Stimulated activated CD4-positive, alpha-beta T cell treated with anti-CD3 and anti-CD28 coated beads, TNF-alpha, amount 100 ng/mL, for 4 hours (primary cell): ENCODE measurements at regions not wholly inside any gene's neighbourhood (a gene's known extent, or its start where the extent isn't known, plus 50 kb on each side); places are given as distances from the start of the nearest gene placed in this dataset.

Source experiments
- DNase-seq, 3 experiments: peaks; one replicate each; pipeline ENCODE4 v3.0.0-alpha.2; 2020; ENCODE audit warnings: low read depth in 3 of 3

DNA sequence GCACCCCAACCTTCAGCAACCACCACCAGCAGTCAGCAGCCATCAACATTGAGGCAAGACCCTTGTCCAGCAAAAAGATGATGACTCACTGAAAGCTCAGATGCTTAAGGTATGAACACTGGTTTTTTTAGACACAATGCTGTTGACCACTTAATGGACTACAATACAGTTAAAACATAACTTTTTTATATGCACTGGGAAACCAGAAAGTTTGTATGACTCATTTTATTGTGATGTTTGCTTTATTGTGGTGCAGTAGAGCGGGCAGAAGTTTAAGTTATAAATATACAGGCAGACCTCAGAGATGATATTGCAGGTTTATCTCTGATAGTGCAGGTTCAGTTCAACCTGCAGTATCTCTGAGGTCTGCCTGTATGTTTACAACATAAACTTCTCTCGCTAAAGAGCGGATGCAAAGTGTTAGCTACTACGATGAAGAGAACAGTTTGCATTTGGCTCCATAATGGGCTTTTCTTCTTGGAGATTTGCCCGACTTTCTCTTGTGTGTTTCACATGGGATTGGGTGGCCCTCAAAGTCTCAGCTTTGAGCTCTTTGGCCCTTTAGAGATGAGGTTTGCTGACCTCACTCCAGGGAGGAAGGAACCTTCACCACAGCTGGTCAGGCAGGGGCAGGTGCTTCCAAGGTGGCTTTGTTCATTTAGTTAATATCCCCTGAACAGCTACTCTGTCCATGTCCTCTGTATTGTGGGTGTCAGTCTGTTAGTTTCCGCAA, 84.4 kb upstream of the SHH start:
- DNase-seq: no peak

DNA sequence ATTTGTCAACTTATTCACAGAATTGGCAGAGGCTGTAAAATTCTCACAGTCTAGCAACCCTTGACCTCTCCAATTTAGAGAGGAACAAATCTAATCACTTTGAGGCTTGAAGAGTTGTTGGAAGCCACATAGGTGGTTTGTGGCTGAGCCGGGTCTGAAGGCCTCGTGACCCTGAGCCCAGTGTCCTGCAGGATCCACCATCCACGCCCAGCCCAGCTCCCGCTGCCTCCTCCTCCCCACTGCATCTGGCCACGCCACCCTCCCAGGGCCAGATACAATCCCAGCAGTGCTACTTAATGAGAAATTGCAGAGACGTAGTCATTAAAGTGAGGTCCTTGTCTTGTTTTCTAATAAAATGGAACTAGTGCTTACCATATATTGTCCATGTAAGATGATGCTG, 81.4 kb upstream of the SHH start:
- no peak for DNase-seq

DNA sequence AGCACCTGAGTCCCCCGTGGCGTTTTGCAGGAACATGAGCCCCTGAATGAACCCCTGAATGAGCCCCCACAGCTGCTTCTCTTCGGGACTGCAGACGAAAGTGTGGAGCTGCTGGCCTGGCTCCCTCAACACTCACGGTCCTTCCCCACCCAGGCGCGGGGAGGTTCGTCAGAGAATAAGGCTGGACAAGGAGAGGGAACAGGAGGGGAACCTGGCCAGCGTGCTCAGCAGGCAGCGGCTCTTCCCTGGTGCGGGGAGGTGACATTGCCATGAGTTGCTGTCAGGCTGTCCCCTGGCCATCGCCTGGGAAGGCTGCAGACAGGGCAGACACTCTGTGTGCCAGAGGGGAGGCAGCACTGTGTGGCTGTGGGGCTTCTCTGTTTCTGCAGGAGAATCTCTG, 80.9 kb upstream of the SHH start:
- DNase-seq: no peak

DNA sequence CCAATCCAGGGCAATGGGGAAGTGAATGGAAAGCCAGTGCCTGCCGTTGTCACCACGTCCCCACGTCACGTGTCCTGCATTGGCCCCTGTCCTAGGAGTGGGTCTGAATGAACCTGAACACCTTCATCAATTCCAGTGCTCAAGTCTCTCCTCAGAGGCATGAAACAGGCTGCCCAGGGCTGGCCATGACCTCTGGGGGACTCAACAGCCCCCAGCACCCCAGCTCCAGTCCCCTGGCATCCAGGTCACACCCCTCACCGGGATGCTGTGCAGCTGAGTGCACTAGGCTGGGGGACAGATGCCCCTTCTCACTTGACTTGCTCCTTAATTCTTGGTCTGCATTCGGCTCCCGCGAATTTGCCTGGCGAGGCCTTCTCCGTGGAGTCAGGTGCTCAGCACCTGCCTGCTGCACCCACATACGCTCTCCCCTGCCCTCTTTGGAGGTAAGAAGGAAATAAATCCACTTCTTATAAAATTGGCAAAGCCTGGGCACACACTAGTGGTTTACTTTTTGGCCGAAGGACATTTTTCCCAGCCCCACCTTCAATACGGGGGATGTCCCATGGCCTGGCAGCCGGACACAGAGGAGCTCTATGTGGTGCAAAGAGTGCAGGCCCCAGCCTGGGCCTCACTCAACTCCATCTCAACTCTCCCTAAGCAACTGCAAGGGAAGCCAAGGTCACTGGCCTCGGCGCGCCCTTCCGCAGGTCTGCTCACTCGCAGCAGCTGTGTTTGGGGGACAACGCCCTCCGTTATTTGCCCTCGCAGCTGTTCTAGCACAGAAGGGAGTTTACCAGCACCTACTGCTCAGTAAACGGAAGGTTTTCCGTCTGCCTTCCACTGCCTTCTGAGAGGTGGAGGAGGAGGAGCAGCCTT, 77.6 kb upstream of the SHH start:
- DNase-seq: no peak

DNA sequence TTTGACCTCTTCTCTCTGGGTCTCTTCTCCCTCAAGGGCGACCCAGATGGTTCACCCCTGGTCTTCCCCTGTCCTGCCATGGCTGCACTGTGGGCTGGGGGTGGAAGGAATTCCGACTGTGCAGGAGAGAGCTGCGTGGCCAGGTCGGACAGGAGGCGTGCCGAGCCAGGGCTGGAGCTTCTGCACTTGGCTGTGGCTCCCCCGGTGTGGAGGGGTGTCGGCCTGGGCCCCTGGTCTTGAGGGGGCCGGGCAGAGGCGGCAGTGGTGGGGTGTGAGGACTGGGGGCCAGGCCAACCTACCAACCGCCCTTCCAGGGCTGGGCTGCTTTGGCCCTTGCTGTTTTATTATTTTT, 74.9 kb upstream of the SHH start:
- DNase-seq: no peak

DNA sequence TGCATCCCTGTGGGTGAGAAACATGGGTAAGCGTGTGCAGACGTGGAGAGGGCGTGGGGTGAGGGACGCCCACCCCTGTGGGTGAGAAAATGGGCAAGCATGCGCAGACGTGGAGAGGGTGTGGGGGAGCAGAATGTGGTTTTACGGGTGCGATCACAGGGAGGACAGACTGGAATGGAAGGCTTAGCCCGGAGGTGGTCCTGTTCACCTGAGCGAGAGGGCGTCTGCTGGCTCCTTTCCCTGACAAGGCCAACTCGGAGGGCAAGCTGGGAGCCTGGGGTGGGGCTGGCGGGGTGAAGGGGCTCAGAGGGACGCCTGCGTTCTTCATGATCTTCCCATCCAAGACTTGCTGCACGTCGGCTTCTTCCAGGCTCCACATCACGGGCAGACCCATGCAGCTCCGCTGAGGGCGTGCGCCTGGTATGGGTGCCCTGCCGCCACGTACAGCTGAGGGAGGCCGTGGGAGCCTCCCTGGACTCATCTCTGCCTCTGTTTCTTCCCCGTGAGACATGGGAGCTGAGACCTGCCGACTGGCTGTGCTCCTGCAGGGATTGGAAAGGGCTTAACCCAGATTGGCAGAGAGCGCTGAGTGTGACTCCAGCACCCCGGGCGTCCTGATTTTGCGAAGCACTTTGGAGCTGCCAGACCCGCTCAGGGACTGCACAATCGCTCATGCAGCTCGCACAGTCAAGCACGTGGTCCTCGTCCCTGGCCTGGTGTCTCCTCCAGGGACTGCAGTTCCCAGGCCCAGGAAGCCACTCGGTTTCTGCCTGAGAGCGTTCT, 74.3 kb upstream of the SHH start:
- DNase-seq: no peak

DNA sequence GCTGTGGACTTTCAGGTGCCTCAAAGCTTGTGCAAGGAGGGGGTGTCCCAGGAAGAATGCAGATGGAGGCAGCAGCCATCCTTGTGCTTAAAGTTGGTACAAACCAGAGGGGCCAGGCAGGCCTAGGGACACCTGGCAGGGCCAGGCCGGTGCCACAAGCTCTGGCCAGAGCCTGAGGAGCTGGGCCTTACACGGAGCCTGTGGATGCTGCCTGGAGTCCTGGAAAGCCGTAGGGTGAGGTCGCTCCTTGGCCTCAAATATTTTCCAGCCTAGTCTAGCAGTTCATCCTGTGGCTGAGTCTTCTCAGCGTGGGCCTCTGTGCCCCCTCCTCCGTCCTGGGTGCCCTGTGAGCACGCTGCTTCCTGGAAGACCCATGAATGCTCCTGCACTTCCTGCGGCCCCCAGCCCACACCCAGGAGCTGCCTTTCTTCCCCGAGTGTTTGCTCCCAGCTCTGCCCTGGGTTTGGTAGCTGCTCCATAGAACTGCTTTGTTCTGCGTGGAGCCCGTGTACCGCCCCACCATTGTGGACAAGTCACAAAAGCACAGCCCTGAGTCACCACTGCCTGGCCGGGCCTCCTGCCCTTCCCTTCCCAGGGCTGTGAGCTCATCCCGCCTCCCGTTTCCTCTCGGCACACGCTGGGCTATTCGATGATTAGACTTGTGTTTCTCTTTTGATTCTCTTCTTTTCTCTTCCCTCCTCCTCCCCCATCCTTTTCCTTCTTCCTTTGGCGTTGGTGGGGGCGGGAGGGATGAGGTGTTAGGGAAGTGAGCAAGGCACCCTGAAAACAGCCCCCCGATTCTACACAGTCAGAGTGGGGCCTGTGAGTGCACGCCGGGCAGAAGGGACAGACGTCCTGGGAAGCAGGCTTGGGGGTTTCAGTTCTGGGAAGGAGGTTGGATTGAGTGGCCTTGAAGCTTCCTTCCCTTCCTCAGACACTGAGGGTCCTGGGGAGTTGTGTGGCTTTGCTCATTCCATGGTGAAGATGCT, 73.2 kb upstream of the SHH start:
- DNase-seq: no peak

DNA sequence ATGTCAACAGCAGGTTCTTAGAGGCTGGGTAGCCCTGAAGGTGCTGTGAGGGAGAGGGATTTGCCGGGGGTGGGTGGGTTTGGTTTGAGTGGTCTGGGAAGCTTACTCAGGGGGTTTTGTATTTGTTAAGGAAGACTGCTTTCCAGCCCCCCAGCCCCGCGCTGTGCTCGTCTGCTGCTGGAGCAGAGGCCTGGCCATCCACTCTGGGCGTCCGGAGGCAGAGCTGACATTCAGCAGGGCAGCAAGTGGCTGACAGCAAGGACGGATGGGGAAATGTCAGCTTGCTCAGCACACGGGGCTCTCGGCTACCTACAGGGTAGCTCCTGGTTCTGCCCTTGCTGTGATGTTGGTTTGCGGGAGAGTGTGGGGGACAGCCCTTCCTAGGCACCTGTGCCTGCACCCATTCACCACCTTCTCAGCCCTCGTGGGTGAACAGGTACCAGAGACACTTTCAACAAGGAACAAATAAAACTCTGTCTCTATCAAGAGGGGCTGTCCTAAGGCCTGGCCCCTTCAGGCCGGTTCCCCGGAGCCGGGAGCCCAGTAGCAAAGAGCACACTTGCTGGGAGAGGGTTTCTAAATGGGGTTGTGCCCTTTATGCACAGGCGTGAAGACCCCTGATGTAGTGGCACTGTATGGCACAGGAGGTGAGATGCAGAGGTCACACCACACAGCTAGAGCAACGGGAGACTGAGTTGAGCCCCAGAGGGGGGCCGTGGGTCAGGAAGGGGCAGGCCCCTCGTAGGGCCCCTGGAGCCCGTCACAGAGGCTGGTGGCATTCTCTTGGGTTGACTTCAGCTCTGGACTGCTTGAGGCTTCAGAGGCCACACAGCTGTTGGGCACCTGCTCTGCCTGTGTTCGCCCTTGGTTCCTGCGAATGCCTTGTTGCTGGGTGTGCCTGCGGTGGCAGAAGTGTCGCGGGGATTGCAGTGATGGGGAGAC, 72.2 kb upstream of the SHH start:
- no peak for DNase-seq

DNA sequence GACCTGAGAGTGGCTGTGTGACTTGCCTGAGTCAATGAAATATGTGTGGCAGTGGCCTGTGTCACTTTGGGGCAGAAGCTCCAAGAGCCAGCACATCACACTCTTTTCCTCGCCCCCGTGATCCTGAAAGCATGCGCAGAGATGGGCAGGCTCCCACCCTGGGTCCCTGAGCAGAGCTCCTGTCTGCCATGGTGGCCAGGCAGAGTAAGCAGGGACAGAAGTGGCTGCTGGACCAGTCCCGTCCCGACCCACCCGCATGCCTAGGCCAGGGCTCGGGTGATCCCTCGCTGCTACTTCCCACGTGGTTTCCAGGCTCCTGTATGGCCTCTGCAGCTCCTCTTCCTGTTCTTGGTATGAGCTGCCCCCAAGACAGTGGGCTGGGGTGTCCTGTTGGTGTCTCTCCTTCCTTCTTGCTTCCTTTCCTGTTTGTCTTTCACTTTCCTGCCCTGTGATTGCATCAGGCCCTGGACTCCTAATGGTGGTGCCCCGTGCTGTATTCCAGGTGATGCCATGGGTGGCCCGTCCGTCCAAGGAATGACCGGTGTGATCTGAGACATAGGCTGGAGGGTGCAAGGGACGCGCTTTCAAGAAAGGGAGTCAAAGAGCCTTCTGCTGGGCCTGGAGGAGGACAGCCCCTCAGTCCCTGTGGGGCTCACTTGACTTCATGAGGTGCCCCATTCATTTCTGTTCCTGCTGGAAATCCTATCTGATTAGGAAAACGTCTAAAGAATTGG, 71.4 kb upstream of the SHH start:
- DNase-seq: no peak

DNA sequence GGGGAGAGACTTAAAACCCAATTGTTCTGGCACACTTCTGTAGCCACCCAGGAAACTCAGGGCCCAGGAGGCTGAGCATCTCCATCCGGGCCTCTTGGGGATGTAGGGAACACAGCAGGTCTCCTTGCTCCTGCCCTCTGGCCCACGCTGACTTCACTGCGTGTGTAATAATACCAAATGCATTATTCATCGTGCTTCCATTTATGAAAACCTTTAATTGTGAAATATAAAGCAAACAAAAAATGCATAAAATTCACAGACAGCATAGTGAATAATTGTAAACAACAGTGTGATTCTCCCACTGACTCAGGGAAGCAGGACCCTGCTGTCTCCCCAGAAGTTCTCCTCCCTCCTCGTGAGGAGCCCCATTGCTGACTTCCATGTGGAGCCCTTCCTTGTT, 70.3 kb upstream of the SHH start:
- no peak for DNase-seq

DNA sequence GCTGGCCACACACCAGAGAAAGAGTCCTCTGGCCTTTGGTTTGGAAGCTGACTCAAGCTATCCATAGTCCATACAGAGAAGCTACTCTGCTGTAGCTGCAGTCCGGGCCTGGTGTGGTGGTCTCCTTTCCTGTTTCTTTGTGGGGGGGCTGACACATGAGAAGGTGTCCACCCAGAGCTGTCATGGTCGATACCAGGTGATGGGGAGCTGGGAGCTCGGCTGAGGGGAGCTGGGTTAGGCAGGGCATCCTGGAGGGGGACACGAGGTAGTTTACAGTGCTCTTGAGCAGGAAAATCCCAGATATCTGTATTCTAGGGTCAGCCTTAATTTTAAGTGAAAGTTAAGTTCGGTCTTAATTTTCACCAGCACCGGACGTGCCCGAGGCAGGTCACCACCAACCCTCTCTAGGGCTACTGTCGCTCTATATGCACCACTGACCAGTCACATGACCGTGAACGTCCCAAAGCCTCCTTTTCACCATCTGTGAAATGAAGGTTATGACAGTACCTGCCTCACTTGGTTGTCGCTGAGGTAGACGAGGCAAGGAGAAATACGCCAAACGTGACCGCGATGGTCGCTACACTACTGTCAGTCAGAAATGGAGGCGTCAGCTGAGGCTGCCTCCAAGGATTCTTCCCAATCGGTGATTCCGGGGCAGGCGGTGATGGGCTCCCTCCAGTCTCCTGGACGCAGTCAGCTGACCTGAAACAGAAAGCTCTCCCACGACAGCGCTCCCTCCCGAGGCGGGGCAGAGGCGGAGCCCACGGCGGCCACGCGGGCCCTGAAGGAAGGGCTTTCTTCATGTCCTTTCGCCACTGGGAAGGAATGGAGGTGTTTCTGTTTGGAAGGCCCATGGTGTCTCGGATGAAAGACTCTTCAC, 69.4 kb upstream of the SHH start:
- DNase-seq: no peak

DNA sequence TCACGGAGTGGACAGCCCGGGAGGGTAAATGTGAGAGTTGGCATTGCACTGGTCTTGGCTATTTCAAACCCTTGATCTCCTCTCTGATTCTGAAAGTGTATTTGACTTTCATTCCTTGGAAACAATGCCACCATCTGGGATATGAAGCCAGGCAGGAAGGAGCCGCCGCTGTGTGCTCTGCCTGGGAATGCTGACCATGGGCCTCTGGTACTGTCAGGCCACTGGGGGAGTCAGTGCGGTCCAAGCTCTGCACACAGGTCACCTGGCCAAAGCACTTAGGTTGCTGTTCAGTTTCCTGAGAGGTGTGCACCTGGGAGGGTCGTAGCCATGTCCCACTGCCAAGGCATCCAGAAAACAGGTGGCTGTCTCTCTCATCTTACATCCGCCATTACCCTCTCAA, 68.5 kb upstream of the SHH start:
- DNase-seq: no peak

DNA sequence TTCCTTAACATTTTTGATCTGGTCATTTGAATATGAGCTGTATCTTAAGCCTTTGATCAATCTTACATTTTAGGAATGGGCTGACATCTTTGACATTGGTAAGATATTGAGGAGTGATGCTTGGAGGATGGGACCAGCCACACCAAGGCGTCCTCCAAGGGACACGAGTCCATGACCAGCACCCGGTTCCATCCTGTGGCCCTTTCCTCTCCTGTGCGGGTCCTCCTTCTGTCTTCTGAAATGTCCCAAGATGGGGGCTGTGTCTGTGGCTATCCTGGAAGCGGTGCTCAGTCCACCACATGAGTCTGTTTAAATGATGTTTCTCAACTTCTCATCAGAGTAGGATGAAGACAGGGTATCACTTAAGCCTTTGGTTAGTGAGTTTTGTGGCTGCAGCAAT, 67.3 kb upstream of the SHH start:
- DNase-seq: no peak

DNA sequence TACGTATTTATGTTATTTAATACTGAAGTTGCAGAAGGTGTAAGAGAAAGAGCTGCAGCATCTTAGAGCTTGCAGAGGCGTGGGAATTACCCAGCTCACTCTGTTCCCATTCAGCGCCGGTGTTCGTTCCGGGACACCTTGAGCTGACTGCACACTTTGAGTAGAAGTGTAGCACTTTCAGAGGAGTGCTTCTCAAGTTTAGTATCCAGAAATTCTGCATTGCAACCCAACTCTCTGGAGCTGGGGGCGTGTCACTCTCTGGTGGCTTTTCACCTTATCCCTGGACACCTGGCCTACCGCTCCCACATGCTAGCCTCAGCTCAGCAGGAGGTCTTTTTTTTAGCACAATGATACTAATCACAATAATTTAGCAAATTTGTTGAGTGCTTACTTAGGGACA, 66.4 kb upstream of the SHH start:
- DNase-seq: no peak

DNA sequence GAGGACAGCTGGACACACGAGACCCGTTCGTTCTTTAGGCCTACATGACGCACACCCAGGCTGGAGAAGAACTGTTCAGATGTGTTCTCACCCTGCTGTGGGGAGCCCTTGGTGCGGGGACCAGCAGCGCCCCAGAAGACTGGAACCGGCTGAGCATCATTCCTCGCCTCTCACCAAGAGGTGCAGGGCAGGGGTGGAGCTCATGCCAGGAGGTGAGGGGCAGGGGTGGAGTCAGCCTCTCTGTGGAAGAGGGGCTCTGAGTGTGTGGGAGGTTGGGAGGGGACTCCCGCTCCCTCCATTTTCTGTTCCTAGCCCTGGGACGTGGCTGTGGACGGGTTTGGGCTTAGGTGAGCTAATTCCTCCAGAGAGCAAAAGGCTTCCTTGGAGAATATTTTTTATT, 66.0 kb upstream of the SHH start:
- no peak for DNase-seq

DNA sequence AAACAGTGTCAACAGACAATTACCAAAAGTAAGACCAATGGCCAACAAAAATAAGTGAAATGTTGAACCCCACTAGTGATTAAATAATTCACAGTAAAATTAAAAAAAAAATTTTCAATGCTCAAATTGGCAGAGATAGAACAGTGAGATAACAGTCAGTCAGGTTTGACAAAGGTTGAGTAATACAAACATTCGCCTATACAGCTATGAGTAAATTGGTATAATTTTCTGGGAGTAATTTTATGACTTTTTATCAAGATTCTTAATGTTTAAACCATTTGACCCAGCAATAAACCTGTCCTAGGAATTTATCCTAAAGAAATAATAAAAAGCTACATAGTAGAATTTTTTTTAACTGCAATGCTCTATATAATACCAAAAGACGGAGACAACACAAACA, 64.9 kb upstream of the SHH start:
- DNase-seq: no peak

DNA sequence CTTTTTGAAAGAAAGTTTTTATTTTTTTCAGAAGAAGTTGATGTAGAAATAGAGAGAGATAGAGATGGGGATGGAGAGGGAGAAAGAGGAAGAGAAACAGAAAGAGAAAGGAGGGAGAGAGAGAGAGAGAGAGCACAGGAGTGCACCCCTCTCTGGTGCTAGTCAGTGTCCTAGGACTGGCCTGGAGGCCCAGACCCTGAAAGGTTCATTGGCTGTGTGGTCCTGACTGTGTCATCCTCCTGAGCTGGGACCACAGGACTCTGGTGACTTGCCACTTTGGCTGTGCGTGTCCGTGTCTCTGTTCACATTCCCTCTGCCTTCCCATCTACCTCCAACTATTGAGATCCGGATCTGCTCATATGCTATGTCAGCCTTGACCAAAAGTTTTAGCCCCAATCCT, 62.1 kb upstream of the SHH start:
- no peak for DNase-seq

DNA sequence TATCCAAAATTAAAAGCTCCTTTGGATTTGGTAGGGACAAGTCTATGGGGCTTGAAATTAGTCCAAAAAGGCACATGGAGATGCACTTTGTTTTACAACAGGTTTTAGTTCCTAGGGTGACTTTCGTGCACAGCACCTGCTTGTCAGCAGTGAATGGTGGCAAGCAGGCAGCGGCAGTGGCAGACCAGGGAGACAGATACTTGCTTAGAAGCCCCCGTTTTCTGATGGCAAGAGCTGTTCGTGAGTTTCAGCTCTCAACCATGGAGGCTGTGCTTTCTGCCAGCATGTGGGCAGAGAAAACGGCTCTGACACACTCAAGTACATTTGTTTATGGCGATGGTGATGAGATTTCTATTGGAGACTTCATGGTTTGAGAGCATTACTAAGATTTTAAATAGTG, 61.7 kb upstream of the SHH start:
- no peak for DNase-seq
